DOHH2 (cell line): ENCODE measurements at regions not wholly inside any gene's neighbourhood (a gene's known extent, or its start where the extent isn't known, plus 50 kb on each side); places are given as distances from the start of the nearest gene placed in this dataset.

ENCODE experiments used
- CTCF ChIP-seq: fragments of 200-600 bp; sonication (generic); IDR thresholded peaks from one replicate; pipeline ENCODE4 v1.5.1; 2014; ENCODE audit warnings: antibody characterized with exemption, mild to moderate bottlenecking, low read depth, low read length; ENCODE audit not compliant: poor library complexity, severe bottlenecking
- EZH2phosphoT487 ChIP-seq: fragments of 200-600 bp; sonication (generic); IDR thresholded peaks from 2 replicates; pipeline ENCODE4 v1.6.1; 2017; ENCODE audit warnings: borderline replicate concordance, mild to moderate bottlenecking, antibody characterized with exemption, low read length, moderate library complexity, mixed read lengths

- TF ChIP-seq CTCF (no peak), EZH2phosphoT487 (no peak)
Observed at GRCh38 chr15:88747111-88747510, 56.1 kb upstream of the ACAN start.
